GM21528 (cell line): ENCODE measurements at regions not wholly inside any gene's neighbourhood (a gene's known extent, or its start where the extent isn't known, plus 50 kb on each side); places are given as distances from the start of the nearest gene placed in this dataset.

ENCODE experiments used
- ATAC-seq: cut with Tn5 transposase; IDR thresholded peaks from one replicate; pipeline ENCODE4 v1.9.1; 2021; ENCODE audit warnings: mild to moderate bottlenecking, moderate library complexity; ENCODE audit not compliant: unreplicated experiment, low FRiP score

GRCh38 chr10:36194276-36194675, 552.2 kb upstream of the FZD8 start:
- no peak for ATAC-seq

GRCh38 chr10:36191009-36191408, 548.9 kb upstream of the FZD8 start:
- ATAC-seq, result no peak

GRCh38 chr10:36188461-36188860, 546.4 kb upstream of the FZD8 start:
- no peak for ATAC-seq

- ATAC-seq, result no peak
These were observed 546.0 kb upstream of the FZD8 start for GRCh38 chr10:36188080-36188453.

GRCh38 chr10:36187380-36188079, 545.4 kb upstream of the FZD8 start:
- ATAC-seq, result no peak

- no peak for ATAC-seq
These were observed 543.0 kb upstream of the FZD8 start for GRCh38 chr10:36185097-36185496.

GRCh38 chr10:36183726-36184125, 541.6 kb upstream of the FZD8 start:
- ATAC-seq, result no peak

GRCh38 chr10:36183056-36183455, 541.0 kb upstream of the FZD8 start:
- no peak for ATAC-seq

GRCh38 chr10:36182606-36183005, 540.5 kb upstream of the FZD8 start:
- ATAC-seq, result no peak

GRCh38 chr10:36182179-36182566, 540.1 kb upstream of the FZD8 start:
- no peak for ATAC-seq

- ATAC-seq, result no peak
These were observed 539.5 kb upstream of the FZD8 start for GRCh38 chr10:36181426-36182178.

- no peak for ATAC-seq
These were observed 536.5 kb upstream of the FZD8 start for GRCh38 chr10:36178616-36179015.

- ATAC-seq, result no peak
These were observed 535.0 kb upstream of the FZD8 start for GRCh38 chr10:36177071-36177470.

- ATAC-seq, result no peak
These were observed 533.9 kb upstream of the FZD8 start for GRCh38 chr10:36175954-36176353.

- no peak for ATAC-seq
These were observed 531.3 kb upstream of the FZD8 start for GRCh38 chr10:36173364-36173763.

- ATAC-seq, result no peak
These were observed 530.2 kb upstream of the FZD8 start for GRCh38 chr10:36171953-36172940.

- no peak for ATAC-seq
These were observed 529.5 kb upstream of the FZD8 start for GRCh38 chr10:36171556-36171952.

- no peak for ATAC-seq
These were observed 528.9 kb upstream of the FZD8 start for GRCh38 chr10:36170943-36171501.

GRCh38 chr10:36170142-36170719, 528.1 kb upstream of the FZD8 start:
- ATAC-seq, result no peak

GRCh38 chr10:36168777-36169176, 526.7 kb upstream of the FZD8 start:
- no peak for ATAC-seq
